ENCODE measurements at regions not wholly inside any gene's neighbourhood (a gene's known extent, or its start where the extent isn't known, plus 50 kb on each side); places are given as distances from the start of the nearest gene placed in this dataset.

- no peak for DNase-seq
- H3K4me3 ChIP-seq: no peak overlapping the region
- no peaks in the 10 kb centered on the region for H3K27me3 ChIP-seq
- H3K4me1 ChIP-seq: no peaks in the 10 kb centered on the region
- H3K36me3 ChIP-seq: no peaks in the 10 kb centered on the region
- TF ChIP-seq CTCF (IDR thresholded peaks at IDR 0.05): no peak
- WGBS, 2 donors: 84 to 88% methylated on average over 1 of the region's 1 CpG
- FAIRE-seq: no peak
- H3K9me3 ChIP-seq: no peaks in the 10 kb centered on the region
- intact Hi-C loops (cut with DNase I): no loop called here
- H3K27ac ChIP-seq: no peak overlapping the region
- no peak for ATAC-seq
Observed at GRCh38 chr3:63762180-63762579, 56.9 kb upstream of the C3orf49 start.

DNA sequence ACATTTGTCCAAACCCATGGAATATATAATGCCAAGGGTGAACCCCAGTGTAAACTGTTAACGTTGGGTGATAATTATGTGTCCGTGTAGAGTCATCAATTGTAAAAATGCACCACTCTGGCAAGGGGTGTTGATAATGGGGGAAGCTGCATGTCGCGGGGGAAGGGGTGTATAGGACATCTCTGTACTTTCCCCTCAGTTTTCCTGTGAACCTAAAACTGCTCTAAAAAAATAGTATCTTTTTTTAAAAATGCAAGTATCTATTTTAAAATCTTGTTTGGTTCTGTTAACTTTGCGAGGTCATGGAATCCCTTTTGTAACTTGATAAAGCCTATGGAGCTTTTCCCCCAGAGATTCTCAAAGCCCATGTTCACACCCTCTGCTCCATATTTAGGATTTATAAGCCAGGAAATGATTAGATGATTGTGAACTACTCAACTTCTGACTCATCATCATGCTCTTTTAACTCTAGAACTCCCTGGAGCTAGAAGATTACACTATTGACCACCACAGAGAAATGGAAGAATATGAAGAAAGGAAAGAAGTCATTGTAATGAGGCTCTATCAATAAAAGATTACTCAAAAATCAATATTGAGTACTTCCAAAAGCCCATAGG lies 56.1 kb upstream of the C3orf49 start:
- intact Hi-C loops (cut with DNase I): no loop called here
- ATAC-seq (no peak), FAIRE-seq (no peak), DNase-seq (no peak)
- H3K27me3 ChIP-seq: no peaks in the 10 kb centered on the region
- 47 to 61% methylated on average over 5 of the region's 5 CpGs for WGBS, 2 donors
- no peak overlapping the region for H3K27ac ChIP-seq
- H3K4me3 ChIP-seq: no peak overlapping the region
- no peaks in the 10 kb centered on the region for H3K36me3 ChIP-seq
- H3K9me3 ChIP-seq: no peaks in the 10 kb centered on the region
- TF ChIP-seq CTCF (IDR thresholded peaks at IDR 0.05): no peak
- no peaks in the 10 kb centered on the region for H3K4me1 ChIP-seq

- WGBS, 2 donors: 80 to 84% methylated on average over 7 of the region's 7 CpGs
- Histone ChIP-seq H3K27me3 (no peaks in the 10 kb centered on the region), H3K27ac (no peak overlapping the region), H3K4me3 (no peak overlapping the region), H3K36me3 (no peaks in the 10 kb centered on the region), H3K4me1 (no peaks in the 10 kb centered on the region), H3K9me3 (no peaks in the 10 kb centered on the region)
- intact Hi-C loops (cut with DNase I): no loop called here
- TF ChIP-seq CTCF (IDR thresholded peaks at IDR 0.05): no peak
- DNase-seq (no peak), ATAC-seq (no peak), FAIRE-seq (no peak)
Observed at GRCh38 chr3:63764511-63764910, 54.6 kb upstream of the C3orf49 start.

GRCh38 chr3:63766261-63766660 lies 52.8 kb upstream of the C3orf49 start:
- no peaks in the 10 kb centered on the region for H3K9me3 ChIP-seq

More at GRCh38 chr3:63766261-63766660, 52.8 kb upstream of the C3orf49 start:
- H3K4me1 ChIP-seq: no peaks in the 10 kb centered on the region
- FAIRE-seq (no peak), ATAC-seq (no peak), DNase-seq (no peak)
- no peak overlapping the region for H3K4me3 ChIP-seq
- TF ChIP-seq CTCF (IDR thresholded peaks at IDR 0.05): no peak
- H3K27me3 ChIP-seq: no peaks in the 10 kb centered on the region
- 84 to 90% methylated on average over 5 of the region's 5 CpGs for WGBS, 2 donors
- no peaks in the 10 kb centered on the region for H3K36me3 ChIP-seq
- intact Hi-C loops (cut with DNase I): no loop called here
- no peak overlapping the region for H3K27ac ChIP-seq

All from pancreas (tissue), 10 donors.